ENCODE measurements at regions not wholly inside any gene's neighbourhood (a gene's known extent, or its start where the extent isn't known, plus 50 kb on each side); places are given as distances from the start of the nearest gene placed in this dataset.

GRCh38 chr16:85422196-85422631 lies 190.9 kb upstream of the GSE1 start:
- Histone ChIP-seq H3K4me2 (replicated peaks; ENCODE audit: extremely low read depth, low read length, poor library complexity, severe bottlenecking) (no peak overlapping the region), H4K20me1 (ENCODE audit: insufficient read depth, low read length) (no peaks in the 10 kb centered on the region), H3K27me3 (ENCODE audit: control insufficient read depth in 2 of 2, insufficient read depth in 2 of 2, low read length in 2 of 2) (no peaks in the 10 kb centered on the region), H3K9me3 (replicated peaks in 1 of 2; ENCODE audit: control insufficient read depth in 1 of 2, insufficient read depth in 1 of 2, low read length in 2 of 2) (no peaks in the 10 kb centered on the region), H3K4me1 (ENCODE audit: control insufficient read depth in 1 of 2, insufficient read depth in 2 of 2, low read length in 2 of 2) (no peaks in the 10 kb centered on the region), H3K27ac (ENCODE audit: low read depth in 1 of 2, low read length in 2 of 2) (no peak overlapping the region), H3K4me3 (replicated peaks in 1 of 3; ENCODE audit: low read depth in 2 of 3, low read length in 3 of 3) (no peak overlapping the region), H2AFZ (ENCODE audit: insufficient read depth, low read depth, low read length, poor library complexity, severe bottlenecking) (no peak overlapping the region), H3K79me2 (ENCODE audit: insufficient read depth, low read length) (no peaks in the 10 kb centered on the region), H3K9ac (ENCODE audit: insufficient read depth, low read length, poor library complexity, severe bottlenecking) (no peak overlapping the region), H3K36me3 (replicated peaks in 1 of 2; ENCODE audit: control insufficient read depth in 1 of 2, insufficient read depth in 2 of 2, low read length in 2 of 2) (no peaks in the 10 kb centered on the region)
- 19% methylated on average over 16 of the region's 16 CpGs for WGBS (ENCODE audit: insufficient coverage)
- peaks cover 2% of the 10 kb centered on the region for H3K4me1 Mint-ChIP-seq
- DNase-seq, result no peak
- peaks cover 0 to 2% (median 0%) of the 10 kb centered on the region in 7 donors for H3K9me3 Mint-ChIP-seq
- peak overlapping the region in 1 of 2 donors; percentile 55 for H3K4me3 Mint-ChIP-seq
- TF ChIP-seq CTCF (IDR thresholded peaks at IDR 0.05), result no peak
- intact Hi-C loops (cut with micrococcal nuclease), result loop anchor here in 1 of 2 donors (5.0 kb wide), 1 partner anchor 140 kb away; no protein-coding TSS in a partner anchor
- no peak overlapping the region for H3K27ac Mint-ChIP-seq
- H3K27me3 Mint-ChIP-seq (ENCODE audit: low read depth in 3 of 3), result peaks cover 8 to 22% (median 12%) of the 10 kb centered on the region in 3 donors
- no peaks in the 10 kb centered on the region for H3K36me3 Mint-ChIP-seq

- Mint-ChIP-seq H3K36me3 (no peaks in the 10 kb centered on the region), H3K9me3 (peaks cover 0 to 2% (median 0%) of the 10 kb centered on the region in 7 donors), H3K27ac (no peak overlapping the region), H3K4me1 (peaks cover 2% of the 10 kb centered on the region), H3K27me3 (ENCODE audit: low read depth in 3 of 3) (peaks cover 8 to 22% (median 12%) of the 10 kb centered on the region in 3 donors), H3K4me3 (peak overlapping the region in 1 of 2 donors; percentile 55)
- 90% methylated on average over 22 of the region's 23 CpGs for WGBS (ENCODE audit: insufficient coverage)
- Histone ChIP-seq H3K4me2 (replicated peaks; ENCODE audit: extremely low read depth, low read length, poor library complexity, severe bottlenecking) (no peak overlapping the region), H3K36me3 (replicated peaks in 1 of 2; ENCODE audit: control insufficient read depth in 1 of 2, insufficient read depth in 2 of 2, low read length in 2 of 2) (no peaks in the 10 kb centered on the region), H4K20me1 (ENCODE audit: insufficient read depth, low read length) (no peaks in the 10 kb centered on the region), H3K27me3 (ENCODE audit: control insufficient read depth in 2 of 2, insufficient read depth in 2 of 2, low read length in 2 of 2) (no peaks in the 10 kb centered on the region), H3K9ac (ENCODE audit: insufficient read depth, low read length, poor library complexity, severe bottlenecking) (no peak overlapping the region), H3K27ac (ENCODE audit: low read depth in 1 of 2, low read length in 2 of 2) (no peak overlapping the region), H3K79me2 (ENCODE audit: insufficient read depth, low read length) (no peaks in the 10 kb centered on the region), H3K9me3 (replicated peaks in 1 of 2; ENCODE audit: control insufficient read depth in 1 of 2, insufficient read depth in 1 of 2, low read length in 2 of 2) (no peaks in the 10 kb centered on the region), H3K4me1 (ENCODE audit: control insufficient read depth in 1 of 2, insufficient read depth in 2 of 2, low read length in 2 of 2) (no peaks in the 10 kb centered on the region), H2AFZ (ENCODE audit: insufficient read depth, low read depth, low read length, poor library complexity, severe bottlenecking) (no peak overlapping the region), H3K4me3 (replicated peaks in 1 of 3; ENCODE audit: low read depth in 2 of 3, low read length in 3 of 3) (no peak overlapping the region)
- DNase-seq, result no peak
- TF ChIP-seq CTCF (IDR thresholded peaks at IDR 0.05), result no peak
- intact Hi-C loops (cut with micrococcal nuclease), result loop anchor here in 1 of 2 donors (5.0 kb wide), 1 partner anchor 139 kb away; no protein-coding TSS in a partner anchor
Measured at GRCh38 chr16:85422632-85423550, 190.2 kb upstream of the GSE1 start.

Data from CD14-positive monocyte (primary cell).